Mesendoderm (in vitro differentiated cells): ENCODE measurements at regions not wholly inside any gene's neighbourhood (a gene's known extent, or its start where the extent isn't known, plus 50 kb on each side); places are given as distances from the start of the nearest gene placed in this dataset.

Source experiments
- DNase-seq: peaks from one replicate; pipeline ENCODE4 v3.0.0; 2013
- H2AK5ac ChIP-seq: 2 replicates; pipeline ENCODE4 v1.6.1; 2013; ENCODE audit warnings: low read length, inconsistent platforms
- H2BK120ac ChIP-seq: 2 replicates; pipeline ENCODE4 v1.6.1; 2013; ENCODE audit warnings: low read depth, mild to moderate bottlenecking, low read length, moderate library complexity, mixed read lengths
- H2BK15ac ChIP-seq: replicated peaks from 2 replicates; pipeline ENCODE4 v1.6.1; 2013; ENCODE audit warnings: low read depth, mild to moderate bottlenecking, moderate library complexity
- H2BK5ac ChIP-seq: 2 replicates; pipeline ENCODE4 v1.6.1; 2013; ENCODE audit warnings: low read length, inconsistent platforms
- H3K18ac ChIP-seq: 2 replicates; pipeline ENCODE4 v1.6.1; 2013; ENCODE audit warnings: mild to moderate bottlenecking, low read length, mixed read lengths
- H3K23ac ChIP-seq: one replicate; pipeline ENCODE4 v1.6.1; 2013; ENCODE audit warnings: low read length
- H3K27ac ChIP-seq: 2 replicates; pipeline ENCODE4 v1.5.1; 2013; ENCODE audit warnings: low read depth, mild to moderate bottlenecking, inconsistent platforms, low read length, moderate library complexity
- H3K27me3 ChIP-seq: 2 replicates; pipeline ENCODE4 v1.6.1; 2013; ENCODE audit warnings: low read length, control low read depth, mild to moderate bottlenecking, inconsistent platforms; ENCODE audit not compliant: insufficient read depth, poor library complexity
- H3K36me3 ChIP-seq: 2 replicates; pipeline ENCODE4 v1.6.1; 2013; ENCODE audit warnings: low read length, inconsistent platforms; ENCODE audit not compliant: control insufficient read depth, insufficient read depth
- H3K4ac ChIP-seq: one replicate; pipeline ENCODE4 v1.6.1; 2013; ENCODE audit warnings: low read depth, mild to moderate bottlenecking, low read length, moderate library complexity
- H3K4me1 ChIP-seq: 2 replicates; pipeline ENCODE4 v1.6.1; 2013; ENCODE audit warnings: low read depth, low read length, inconsistent platforms; ENCODE audit not compliant: control insufficient read depth
- H3K4me2 ChIP-seq: 2 replicates; pipeline ENCODE4 v1.6.1; 2013; ENCODE audit warnings: low read length
- H3K4me3 ChIP-seq: 2 replicates; pipeline ENCODE4 v1.5.1; 2013; ENCODE audit warnings: mild to moderate bottlenecking, low read length
- H3K56ac ChIP-seq: one replicate; pipeline ENCODE4 v1.6.1; 2013; ENCODE audit warnings: low read length
- H3K79me1 ChIP-seq: 2 replicates; pipeline ENCODE4 v1.6.1; 2013; ENCODE audit warnings: low read length, inconsistent platforms
- H3K79me2 ChIP-seq: 2 replicates; pipeline ENCODE4 v1.6.1; 2013; ENCODE audit warnings: mild to moderate bottlenecking, low read length; ENCODE audit not compliant: control insufficient read depth, insufficient read depth
- H3K9ac ChIP-seq: 2 replicates; pipeline ENCODE4 v1.6.1; 2013; ENCODE audit warnings: low read length, inconsistent platforms
- H4K5ac ChIP-seq: one replicate; pipeline ENCODE4 v1.6.1; 2013; ENCODE audit warnings: low read length
- H4K8ac ChIP-seq: one replicate; pipeline ENCODE4 v1.6.1; 2013; ENCODE audit warnings: low read depth, mild to moderate bottlenecking, control low read depth, low read length, moderate library complexity
- WGBS: extraction: QIAGEN DNeasy Blood & Tissue Kit; methylation state at CpG from one replicate; pipeline ENCODE4 v1.1.7; 2013; ENCODE audit warnings: low lambda C conversion rate, missing lambda C conversion rate; ENCODE audit not compliant: insufficient coverage; ENCODE audit errors: extremely low coverage; 5-methylcytosine and 5-hydroxymethylcytosine counted together

DNA sequence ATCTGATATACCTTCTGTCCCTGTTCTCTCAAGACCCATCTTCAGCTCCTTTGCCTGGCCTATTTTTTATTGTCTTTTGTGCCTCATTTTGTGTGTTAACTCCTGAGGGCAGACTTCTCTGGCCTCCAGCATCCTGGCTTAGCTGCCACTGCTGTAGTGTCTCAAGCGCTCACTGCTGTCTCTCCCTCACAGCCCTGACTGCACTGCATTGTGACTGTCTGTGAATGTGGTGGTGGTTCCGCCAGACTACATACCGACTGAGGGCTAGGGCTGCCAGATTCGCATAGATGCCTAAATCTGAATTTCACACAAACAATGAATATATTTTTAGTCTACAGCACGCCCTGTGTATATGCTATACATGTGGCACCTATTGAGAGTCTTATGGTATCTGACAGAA, 1088.9 kb upstream of the TMEM132C start:
- no peak for DNase-seq
- H3K27me3 ChIP-seq, result no peaks in the 10 kb centered on the region
- no peaks in the 10 kb centered on the region for H3K36me3 ChIP-seq
- WGBS, result no CpG with 5 or more reads among the region's 5 CpGs
- no peak overlapping the region for H4K8ac ChIP-seq
- no peaks in the 10 kb centered on the region for H3K79me2 ChIP-seq
- H2AK5ac ChIP-seq, result no peak overlapping the region
- H2BK5ac ChIP-seq, result no peak overlapping the region
- no peaks in the 10 kb centered on the region for H3K79me1 ChIP-seq
- no peak overlapping the region for H3K9ac ChIP-seq
- no peak overlapping the region for H3K27ac ChIP-seq
- H3K23ac ChIP-seq, result no peak overlapping the region
- no peak overlapping the region for H2BK15ac ChIP-seq
- no peaks in the 10 kb centered on the region for H3K4me1 ChIP-seq
- no peak overlapping the region for H3K56ac ChIP-seq
- H4K5ac ChIP-seq, result no peak overlapping the region
- H2BK120ac ChIP-seq, result no peak overlapping the region
- no peak overlapping the region for H3K4me2 ChIP-seq
- no peak overlapping the region for H3K4me3 ChIP-seq
- H3K4ac ChIP-seq, result no peak overlapping the region
- H3K18ac ChIP-seq, result no peak overlapping the region

- no peak overlapping the region for H2BK120ac ChIP-seq
- H3K4me1 ChIP-seq, result no peaks in the 10 kb centered on the region
- H3K36me3 ChIP-seq, result no peaks in the 10 kb centered on the region
- no peak overlapping the region for H3K18ac ChIP-seq
- no CpG with 5 or more reads among the region's 1 CpG for WGBS
- H2BK5ac ChIP-seq, result no peak overlapping the region
- no peak overlapping the region for H3K23ac ChIP-seq
- H3K27ac ChIP-seq, result no peak overlapping the region
- no peak overlapping the region for H3K4me2 ChIP-seq
- no peak for DNase-seq
- H3K56ac ChIP-seq, result no peak overlapping the region
- no peaks in the 10 kb centered on the region for H3K79me2 ChIP-seq
- no peak overlapping the region for H2BK15ac ChIP-seq
- H4K8ac ChIP-seq, result no peak overlapping the region
- H3K79me1 ChIP-seq, result no peaks in the 10 kb centered on the region
- H3K9ac ChIP-seq, result no peak overlapping the region
- H3K27me3 ChIP-seq, result no peaks in the 10 kb centered on the region
- H3K4me3 ChIP-seq, result no peak overlapping the region
- no peak overlapping the region for H3K4ac ChIP-seq
- H4K5ac ChIP-seq, result no peak overlapping the region
- no peak overlapping the region for H2AK5ac ChIP-seq
These were observed 1088.5 kb upstream of the TMEM132C start for GRCh38 chr12:127178463-127178862.

DNA sequence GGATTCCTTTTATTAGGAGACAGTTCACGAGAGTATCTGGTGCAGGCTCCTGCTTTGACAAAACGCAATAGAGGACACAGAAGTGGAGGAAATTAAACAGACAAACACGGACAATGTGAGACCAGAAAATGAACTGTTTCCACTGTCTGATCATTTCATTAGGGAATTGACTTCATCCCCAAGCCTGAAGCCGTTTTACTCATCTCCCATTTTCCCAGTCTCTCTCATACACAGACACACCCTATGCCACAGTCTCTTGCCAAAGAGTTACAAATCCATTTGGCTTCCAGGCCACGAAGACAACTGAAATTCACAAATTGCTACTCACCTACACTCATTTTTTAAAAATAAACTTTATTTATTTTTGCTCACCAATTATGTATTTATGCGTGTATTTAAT, 1087.8 kb upstream of the TMEM132C start:
- Histone ChIP-seq H3K27ac (no peak overlapping the region), H3K23ac (no peak overlapping the region), H3K4me2 (no peak overlapping the region), H3K4ac (no peak overlapping the region), H2BK5ac (no peak overlapping the region), H3K4me1 (no peaks in the 10 kb centered on the region), H4K8ac (no peak overlapping the region), H4K5ac (no peak overlapping the region), H3K56ac (no peak overlapping the region), H3K79me2 (no peaks in the 10 kb centered on the region), H3K4me3 (no peak overlapping the region), H3K27me3 (no peaks in the 10 kb centered on the region), H3K79me1 (no peaks in the 10 kb centered on the region), H2AK5ac (no peak overlapping the region), H3K36me3 (no peaks in the 10 kb centered on the region), H3K9ac (no peak overlapping the region), H2BK120ac (no peak overlapping the region), H3K18ac (no peak overlapping the region), H2BK15ac (no peak overlapping the region)
- 100% methylated on average over 2 of the region's 6 CpGs for WGBS
- no peak for DNase-seq

DNA sequence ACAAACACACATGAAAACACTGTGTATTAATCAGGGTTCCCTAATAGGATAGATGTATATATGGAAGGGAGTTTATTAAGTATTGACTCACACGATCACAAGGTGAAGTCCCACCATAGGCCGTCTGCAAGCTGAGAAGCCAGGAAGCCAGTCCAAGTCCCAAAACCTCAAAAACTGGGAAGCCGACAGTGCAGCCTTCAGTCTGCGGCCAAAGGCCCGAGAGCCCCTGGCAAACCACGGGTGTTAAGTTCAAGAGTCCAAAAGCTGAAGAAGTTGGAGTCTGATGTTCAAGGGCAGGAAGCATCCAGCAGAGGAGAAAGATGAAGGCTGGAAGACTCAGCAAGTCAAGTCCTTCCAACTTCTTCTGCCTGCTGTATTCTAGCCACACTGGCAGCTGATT, 1085.0 kb upstream of the TMEM132C start:
- H3K56ac ChIP-seq, result no peak overlapping the region
- H3K79me1 ChIP-seq, result no peaks in the 10 kb centered on the region
- no peak overlapping the region for H2BK15ac ChIP-seq
- no peak overlapping the region for H4K8ac ChIP-seq
- no peak overlapping the region for H2BK120ac ChIP-seq
- H3K4me1 ChIP-seq, result no peaks in the 10 kb centered on the region
- H4K5ac ChIP-seq, result no peak overlapping the region
- no peak overlapping the region for H3K4me2 ChIP-seq
- no peaks in the 10 kb centered on the region for H3K79me2 ChIP-seq
- H2BK5ac ChIP-seq, result no peak overlapping the region
- no peak overlapping the region for H2AK5ac ChIP-seq
- H3K23ac ChIP-seq, result no peak overlapping the region
- no peak overlapping the region for H3K27ac ChIP-seq
- no peak overlapping the region for H3K18ac ChIP-seq
- WGBS, result no CpG with 5 or more reads among the region's 6 CpGs
- DNase-seq, result no peak
- H3K36me3 ChIP-seq, result no peaks in the 10 kb centered on the region
- no peak overlapping the region for H3K4me3 ChIP-seq
- H3K9ac ChIP-seq, result no peak overlapping the region
- no peaks in the 10 kb centered on the region for H3K27me3 ChIP-seq
- no peak overlapping the region for H3K4ac ChIP-seq

DNA sequence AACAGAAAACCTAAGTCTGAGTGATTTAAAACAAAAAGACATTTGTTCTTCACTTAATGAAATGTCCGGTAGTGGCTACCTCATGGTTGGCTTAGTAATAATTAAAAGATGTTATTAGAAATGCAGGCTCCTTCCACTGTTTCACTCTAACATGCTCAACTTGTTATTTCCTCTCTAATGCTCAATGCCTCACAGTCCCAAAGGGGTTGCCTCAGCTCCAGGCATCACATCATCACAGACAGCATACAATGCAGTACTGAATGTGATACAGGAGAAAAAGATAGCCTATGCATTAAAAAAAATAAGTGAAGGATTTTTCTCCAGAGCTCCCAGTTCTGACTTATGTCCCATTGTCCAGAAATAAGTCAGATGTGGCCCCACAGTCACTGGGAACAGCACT, 1077.0 kb upstream of the TMEM132C start:
- no peaks in the 10 kb centered on the region for H3K79me1 ChIP-seq
- H3K4me1 ChIP-seq, result no peaks in the 10 kb centered on the region
- WGBS, result no CpG with 5 or more reads among the region's 1 CpG
- H3K27me3 ChIP-seq, result no peaks in the 10 kb centered on the region
- no peak overlapping the region for H3K9ac ChIP-seq
- H2AK5ac ChIP-seq, result no peak overlapping the region
- no peak overlapping the region for H3K23ac ChIP-seq
- H3K4me3 ChIP-seq, result no peak overlapping the region
- no peak overlapping the region for H3K27ac ChIP-seq
- no peak overlapping the region for H3K4ac ChIP-seq
- no peak overlapping the region for H3K56ac ChIP-seq
- H3K36me3 ChIP-seq, result no peaks in the 10 kb centered on the region
- H3K79me2 ChIP-seq, result no peaks in the 10 kb centered on the region
- H2BK15ac ChIP-seq, result no peak overlapping the region
- no peak overlapping the region for H3K4me2 ChIP-seq
- no peak overlapping the region for H4K5ac ChIP-seq
- H2BK120ac ChIP-seq, result no peak overlapping the region
- H3K18ac ChIP-seq, result no peak overlapping the region
- DNase-seq, result no peak
- no peak overlapping the region for H4K8ac ChIP-seq
- no peak overlapping the region for H2BK5ac ChIP-seq

- Histone ChIP-seq H3K23ac (no peak overlapping the region), H2BK5ac (no peak overlapping the region), H3K36me3 (no peaks in the 10 kb centered on the region), H3K4me1 (no peaks in the 10 kb centered on the region), H2BK15ac (no peak overlapping the region), H3K4me2 (no peak overlapping the region), H3K56ac (no peak overlapping the region), H3K79me2 (no peaks in the 10 kb centered on the region), H4K8ac (no peak overlapping the region), H2BK120ac (no peak overlapping the region), H3K9ac (no peak overlapping the region), H3K18ac (no peak overlapping the region), H3K27me3 (no peaks in the 10 kb centered on the region), H3K27ac (no peak overlapping the region), H4K5ac (no peak overlapping the region), H3K4me3 (no peak overlapping the region), H3K4ac (no peak overlapping the region), H2AK5ac (no peak overlapping the region), H3K79me1 (no peaks in the 10 kb centered on the region)
- no peak for DNase-seq
- WGBS, result no CpG with 5 or more reads among the region's 2 CpGs
These were observed 1075.8 kb upstream of the TMEM132C start for GRCh38 chr12:127191129-127191528.
